ENCODE measurements at regions not wholly inside any gene's neighbourhood (a gene's known extent, or its start where the extent isn't known, plus 50 kb on each side); places are given as distances from the start of the nearest gene placed in this dataset.

DNA sequence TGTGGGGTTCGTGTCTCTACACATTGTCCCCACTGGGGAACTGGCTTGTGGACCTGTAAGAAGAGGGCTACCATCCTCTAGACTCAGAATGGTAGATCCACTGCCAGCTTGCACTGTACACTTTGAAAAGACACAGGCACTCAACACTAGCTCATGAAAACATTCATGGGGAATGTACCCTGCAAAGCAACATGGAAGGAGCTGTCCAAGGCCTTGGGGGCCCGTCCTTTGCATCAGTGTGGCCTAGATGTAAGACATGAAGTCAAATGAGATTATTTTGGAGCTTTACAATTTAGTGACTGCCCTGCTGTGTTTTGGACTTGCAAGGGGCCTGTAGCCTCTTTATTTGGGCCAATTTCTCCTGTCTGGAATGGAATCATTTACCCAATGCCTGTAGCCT lies 399.0 kb upstream of the PCDH15 start:
- TF ChIP-seq, protein P1, sequence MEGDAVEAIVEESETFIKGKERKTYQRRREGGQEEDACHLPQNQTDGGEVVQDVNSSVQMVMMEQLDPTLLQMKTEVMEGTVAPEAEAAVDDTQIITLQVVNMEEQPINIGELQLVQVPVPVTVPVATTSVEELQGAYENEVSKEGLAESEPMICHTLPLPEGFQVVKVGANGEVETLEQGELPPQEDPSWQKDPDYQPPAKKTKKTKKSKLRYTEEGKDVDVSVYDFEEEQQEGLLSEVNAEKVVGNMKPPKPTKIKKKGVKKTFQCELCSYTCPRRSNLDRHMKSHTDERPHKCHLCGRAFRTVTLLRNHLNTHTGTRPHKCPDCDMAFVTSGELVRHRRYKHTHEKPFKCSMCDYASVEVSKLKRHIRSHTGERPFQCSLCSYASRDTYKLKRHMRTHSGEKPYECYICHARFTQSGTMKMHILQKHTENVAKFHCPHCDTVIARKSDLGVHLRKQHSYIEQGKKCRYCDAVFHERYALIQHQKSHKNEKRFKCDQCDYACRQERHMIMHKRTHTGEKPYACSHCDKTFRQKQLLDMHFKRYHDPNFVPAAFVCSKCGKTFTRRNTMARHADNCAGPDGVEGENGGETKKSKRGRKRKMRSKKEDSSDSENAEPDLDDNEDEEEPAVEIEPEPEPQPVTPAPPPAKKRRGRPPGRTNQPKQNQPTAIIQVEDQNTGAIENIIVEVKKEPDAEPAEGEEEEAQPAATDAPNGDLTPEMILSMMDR (conservative IDR thresholded peaks at IDR 0.05; ENCODE audit: low read depth, low read length), result no peak
- no peak for TF ChIP-seq EZH2 (IDR thresholded peaks at IDR 0.05; ENCODE audit: low read length, unreplicated experiment)
- no peak for TF ChIP-seq EZH2phosphoT487 (IDR thresholded peaks at IDR 0.05; ENCODE audit: borderline replicate concordance, low read length)
